ENCODE measurements at regions not wholly inside any gene's neighbourhood (a gene's known extent, or its start where the extent isn't known, plus 50 kb on each side); places are given as distances from the start of the nearest gene placed in this dataset.

- no peak for TF ChIP-seq REST (IDR thresholded peaks at IDR 0.05; ENCODE audit: unreplicated experiment)
- TF ChIP-seq ZNF331 (CRISPR knock-in tag; IDR thresholded peaks at IDR 0.05; ENCODE audit: low read depth): no peak
- no peak for TF ChIP-seq JUNB (IDR thresholded peaks at IDR 0.05; ENCODE audit: unreplicated experiment)
Measured at GRCh38 chr2:155381436-155381835, 682.9 kb downstream of the KCNJ3 start (continued).

GRCh38 chr2:155379494-155379893, 681.0 kb downstream of the KCNJ3 start:
- no peak overlapping the region for H3K4me3 ChIP-seq
- H3K27me3 Mint-ChIP-seq (ENCODE audit: insufficient read depth, low read depth, poor library complexity): no peaks in the 10 kb centered on the region
- H3K9me3 Mint-ChIP-seq: no peaks in the 10 kb centered on the region
- H3K36me3 ChIP-seq (ENCODE audit: insufficient read depth): no peaks in the 10 kb centered on the region
- no peaks in the 10 kb centered on the region for H3K4me1 Mint-ChIP-seq
- no peak for TF ChIP-seq ZNF462 (CRISPR knock-in tag; IDR thresholded peaks at IDR 0.05)
- no peak for TF ChIP-seq STAT1 (IDR thresholded peaks at IDR 0.05; ENCODE audit: unreplicated experiment)
- no peak for TF ChIP-seq EZH2phosphoT487 (IDR thresholded peaks at IDR 0.05; ENCODE audit: unreplicated experiment)
- TF ChIP-seq EZH2 (IDR thresholded peaks at IDR 0.05; ENCODE audit: low read depth, unreplicated experiment): no peak
- TF ChIP-seq ZNF114 (CRISPR knock-in tag; IDR thresholded peaks at IDR 0.05): no peak
- no peak for TF ChIP-seq ETS1 (IDR thresholded peaks at IDR 0.05)
- no peak for TF ChIP-seq NANOG (IDR thresholded peaks at IDR 0.05; ENCODE audit: borderline replicate concordance)
- no peak for TF ChIP-seq POLR2AphosphoS5 (IDR thresholded peaks at IDR 0.05; ENCODE audit: low read depth)
- no peak for TF ChIP-seq CREB1 (CRISPR knock-in tag; IDR thresholded peaks at IDR 0.05; ENCODE audit: low read depth)
- H3K4me2 ChIP-seq: no peak overlapping the region
- H3F3A ChIP-seq (replicated peaks; ENCODE audit: low read depth): no peaks in the 10 kb centered on the region
- H3K36me3 Mint-ChIP-seq (ENCODE audit: low read depth): no peaks in the 10 kb centered on the region
- H3K9me2 ChIP-seq (ENCODE audit: insufficient read depth): no peaks in the 10 kb centered on the region
- ATAC-seq: no peak
- H3K79me2 ChIP-seq (replicated peaks; ENCODE audit: insufficient read depth): no peaks in the 10 kb centered on the region
- DNase-seq (ENCODE audit: low spot score): no peak
- no peak overlapping the region for H3K27ac ChIP-seq (ENCODE audit: low read depth)
- no peak overlapping the region for H3K4me3 Mint-ChIP-seq
- no peak overlapping the region for H2AFZ ChIP-seq
- no peaks in the 10 kb centered on the region for H3K4me1 ChIP-seq (ENCODE audit: insufficient read depth)
- H4K20me1 ChIP-seq (replicated peaks; ENCODE audit: insufficient read depth): no peaks in the 10 kb centered on the region
- no peak overlapping the region for H3K27ac Mint-ChIP-seq
- H3K27me3 ChIP-seq (ENCODE audit: insufficient read depth): no peaks in the 10 kb centered on the region

Data from GM23338 (cell line).